GM12874 (cell line): ENCODE measurements at regions not wholly inside any gene's neighbourhood (a gene's known extent, or its start where the extent isn't known, plus 50 kb on each side); places are given as distances from the start of the nearest gene placed in this dataset.

Source experiments
- TF ChIP-seq, protein P1 (sequence below): IDR thresholded peaks from 2 replicates; pipeline ENCODE4 v1.5.1; 2011; ENCODE audit warnings: low read depth, mild to moderate bottlenecking, control low read depth, low read length, moderate library complexity; ENCODE audit not compliant: insufficient read depth

DNA sequence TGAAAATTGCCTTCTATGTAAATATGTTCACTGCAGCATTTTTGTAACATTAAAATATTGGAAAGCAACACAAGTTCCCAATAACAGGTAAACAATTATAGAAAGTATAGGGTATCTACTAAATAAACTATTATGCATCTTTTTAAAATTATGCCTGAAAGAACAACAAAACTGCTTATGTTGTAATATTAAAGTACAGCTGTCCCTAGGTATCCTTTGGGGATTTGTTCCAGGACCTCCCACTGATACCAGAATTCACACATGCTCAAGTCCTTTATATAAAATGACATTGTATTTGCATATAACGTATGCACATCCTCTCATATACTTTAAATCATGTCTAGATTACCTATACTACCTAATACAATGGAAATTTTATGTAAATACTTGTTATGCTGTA is 121.8 kb upstream of the TNFSF4 start:
- TF ChIP-seq, protein P1, sequence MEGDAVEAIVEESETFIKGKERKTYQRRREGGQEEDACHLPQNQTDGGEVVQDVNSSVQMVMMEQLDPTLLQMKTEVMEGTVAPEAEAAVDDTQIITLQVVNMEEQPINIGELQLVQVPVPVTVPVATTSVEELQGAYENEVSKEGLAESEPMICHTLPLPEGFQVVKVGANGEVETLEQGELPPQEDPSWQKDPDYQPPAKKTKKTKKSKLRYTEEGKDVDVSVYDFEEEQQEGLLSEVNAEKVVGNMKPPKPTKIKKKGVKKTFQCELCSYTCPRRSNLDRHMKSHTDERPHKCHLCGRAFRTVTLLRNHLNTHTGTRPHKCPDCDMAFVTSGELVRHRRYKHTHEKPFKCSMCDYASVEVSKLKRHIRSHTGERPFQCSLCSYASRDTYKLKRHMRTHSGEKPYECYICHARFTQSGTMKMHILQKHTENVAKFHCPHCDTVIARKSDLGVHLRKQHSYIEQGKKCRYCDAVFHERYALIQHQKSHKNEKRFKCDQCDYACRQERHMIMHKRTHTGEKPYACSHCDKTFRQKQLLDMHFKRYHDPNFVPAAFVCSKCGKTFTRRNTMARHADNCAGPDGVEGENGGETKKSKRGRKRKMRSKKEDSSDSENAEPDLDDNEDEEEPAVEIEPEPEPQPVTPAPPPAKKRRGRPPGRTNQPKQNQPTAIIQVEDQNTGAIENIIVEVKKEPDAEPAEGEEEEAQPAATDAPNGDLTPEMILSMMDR: no peak

DNA sequence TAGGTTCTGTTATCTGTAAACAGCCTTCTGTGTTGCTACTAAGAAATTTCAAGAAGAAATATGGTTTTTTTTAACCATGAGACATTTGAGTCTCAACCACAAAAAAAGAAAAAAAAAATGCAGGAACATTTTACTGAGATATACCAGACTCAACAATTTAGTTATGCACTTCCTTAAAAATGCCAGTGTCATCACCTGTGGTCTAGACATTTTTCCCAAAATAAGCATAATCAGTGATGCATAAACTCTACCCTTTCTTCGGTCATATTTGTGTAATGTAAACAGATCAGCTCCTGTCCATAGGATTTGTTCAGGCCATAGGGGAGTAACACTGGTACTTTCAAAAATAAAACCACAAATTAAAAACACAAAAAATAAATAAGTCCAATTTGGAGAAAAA is 122.6 kb upstream of the TNFSF4 start:
- TF ChIP-seq, protein P1: no peak

DNA sequence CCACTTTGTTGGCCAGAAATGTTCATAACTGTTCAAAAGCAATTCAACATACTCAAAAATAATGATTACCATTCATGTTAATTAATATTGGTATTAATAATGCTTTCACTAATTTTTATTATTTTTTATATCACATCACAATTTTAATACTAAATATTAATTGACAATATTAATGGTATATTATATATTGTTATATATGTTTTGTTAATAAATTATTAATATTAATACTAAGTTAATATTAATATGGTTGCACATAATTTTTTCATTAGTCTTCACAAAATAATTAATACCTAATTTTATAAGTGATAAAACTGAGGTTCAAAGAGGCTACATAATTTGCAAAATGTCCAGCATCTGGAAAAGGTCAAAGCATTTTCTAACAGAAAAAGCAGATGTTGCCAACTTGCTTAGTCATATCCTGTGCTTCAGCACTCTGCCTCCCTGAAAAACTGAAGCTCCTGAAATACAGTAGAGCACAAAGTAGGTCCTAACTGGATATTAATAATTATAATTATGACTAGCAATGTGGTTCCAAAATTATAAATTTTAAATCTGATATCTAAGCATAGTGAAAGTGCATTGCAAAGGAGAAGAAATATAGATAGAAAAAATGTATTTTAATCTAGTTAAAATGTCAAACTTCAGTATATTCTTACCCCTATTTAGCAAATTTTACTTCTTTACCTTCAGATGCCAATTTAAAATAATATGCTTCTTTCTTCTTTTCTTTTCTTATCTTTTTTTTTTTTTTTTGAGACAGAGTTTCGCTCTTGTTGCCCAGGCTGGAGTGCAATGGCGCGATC is 123.2 kb upstream of the TNFSF4 start:
- TF ChIP-seq, protein P1: no peak

DNA sequence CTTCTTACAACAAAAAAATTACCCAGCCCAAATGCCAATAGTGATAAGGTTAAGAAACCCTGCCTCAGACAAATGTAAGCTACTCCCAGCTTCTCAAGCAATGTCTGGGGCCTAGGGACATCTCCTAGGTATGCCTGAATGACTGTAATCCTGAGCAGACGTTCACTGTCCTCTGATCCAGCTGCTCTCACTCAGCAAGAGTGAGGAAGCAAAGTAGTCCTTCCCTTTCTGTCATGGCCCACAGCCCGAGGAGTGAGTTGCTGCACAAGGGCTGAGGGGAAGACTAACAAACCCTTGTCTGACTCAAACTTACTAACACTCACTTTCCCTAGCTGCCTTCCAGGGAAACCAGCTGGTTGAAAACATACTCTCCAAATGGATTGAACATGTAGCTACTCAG is 124.9 kb upstream of the TNFSF4 start:
- TF ChIP-seq, protein P1: no peak

DNA sequence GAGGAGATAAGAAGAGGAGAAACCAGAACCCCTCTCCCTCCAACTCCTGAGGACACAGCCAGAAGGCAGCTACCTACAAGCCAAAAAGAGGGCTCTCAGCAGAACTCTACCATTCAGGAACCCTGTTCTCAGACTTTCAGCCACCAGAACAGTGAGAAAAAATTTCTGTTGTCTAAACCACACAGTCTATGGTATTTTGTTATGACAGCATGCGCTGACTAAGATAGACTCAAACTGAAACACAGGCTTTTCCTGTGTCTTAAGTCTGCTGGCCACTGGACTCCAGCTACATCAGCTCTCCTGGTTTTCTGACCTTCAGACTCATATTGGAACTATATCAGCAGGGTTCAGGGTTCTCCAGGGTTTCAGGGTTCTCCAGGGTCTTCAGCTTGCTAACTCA is 126.5 kb upstream of the TNFSF4 start:
- TF ChIP-seq, protein P1: no peak

DNA sequence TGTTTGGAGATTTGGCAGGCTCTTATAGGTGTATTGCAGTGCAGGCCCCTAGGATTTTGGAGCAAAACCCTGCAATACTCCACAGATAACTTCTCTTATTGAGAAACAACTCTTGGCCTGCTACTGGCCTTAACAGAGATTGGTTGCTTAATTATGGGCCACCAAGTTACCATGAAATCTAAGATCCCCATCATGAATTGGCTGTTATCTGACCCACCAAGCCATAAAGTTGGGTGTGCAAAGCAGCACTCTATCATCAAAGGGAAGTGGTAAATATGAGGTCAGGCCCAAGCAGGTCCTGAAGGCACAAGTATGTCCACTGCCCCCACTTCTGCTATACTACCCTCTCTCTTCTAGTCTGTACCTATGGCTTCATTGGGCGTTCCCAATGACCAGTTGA is 130.0 kb upstream of the TNFSF4 start:
- TF ChIP-seq, protein P1: no peak

DNA sequence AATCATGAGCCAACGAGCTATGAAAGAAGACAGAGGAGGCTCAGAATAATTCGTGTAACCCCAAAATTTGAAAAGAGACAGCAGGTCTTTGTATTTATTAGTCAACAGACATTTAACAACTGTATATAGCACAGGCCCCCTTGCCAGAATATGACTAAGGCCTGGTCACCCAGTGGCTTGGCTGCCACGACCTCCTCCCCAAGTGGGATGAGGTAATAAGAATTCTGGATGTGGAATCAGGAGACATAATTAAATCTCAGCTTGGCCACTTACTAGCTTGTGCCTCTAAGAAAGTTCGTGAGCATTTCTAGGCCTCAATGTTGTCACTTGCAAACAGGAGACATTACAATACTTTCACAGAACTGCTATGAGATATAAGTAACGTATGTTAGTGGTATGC is 134.2 kb upstream of the TNFSF4 start:
- TF ChIP-seq, protein P1: no peak
